Psoas muscle (tissue), 7 donors: ENCODE measurements at regions not wholly inside any gene's neighbourhood (a gene's known extent, or its start where the extent isn't known, plus 50 kb on each side); places are given as distances from the start of the nearest gene placed in this dataset.

Source experiments
- ATAC-seq, 4 donors: fragments of 200-7000 bp; cut with Tn5 transposase; one replicate each; pipeline ENCODE4 v1.9.1; 2020; ENCODE audit warnings: moderate library complexity in 3 of 4, mild to moderate bottlenecking in 2 of 4
- DNase-seq, 2 donors: peaks; one replicate each; pipeline ENCODE4 v3.0.0-alpha.2; 2020
- H3K27ac ChIP-seq: fragments of 200-600 bp; one replicate; pipeline ENCODE4 v1.8.0; 2022
- H3K27me3 ChIP-seq, 3 donors: fragments of 200-600 bp in 1 of 3; one replicate each; pipeline versions ENCODE4 v1.6.1 to v1.8.0; 2013 to 2022; ENCODE audit warnings: low read length in 2 of 3, mild to moderate bottlenecking in 2 of 3, moderate library complexity in 1 of 3; ENCODE audit not compliant: insufficient read depth in 3 of 3
- H3K36me3 ChIP-seq, 2 donors: fragments of 200-600 bp in 1 of 2; one replicate each; pipeline versions ENCODE4 v1.6.1 to v1.8.0; 2013 to 2022; ENCODE audit warnings: low read depth in 1 of 2, mild to moderate bottlenecking in 1 of 2, moderate library complexity in 1 of 2; ENCODE audit not compliant: insufficient read depth in 1 of 2
- H3K4me1 ChIP-seq: fragments of 200-600 bp; one replicate; pipeline ENCODE4 v1.8.0; 2022
- H3K4me3 ChIP-seq: fragments of 200-600 bp; one replicate; pipeline ENCODE4 v1.8.0; 2022; ENCODE audit warnings: mild to moderate bottlenecking
- H3K9me3 ChIP-seq: fragments of 200-600 bp; one replicate; pipeline ENCODE4 v1.8.0; 2022
- WGBS, 3 donors: extraction: QIAGEN DNeasy Blood & Tissue Kit; methylation state at CpG; one replicate each; pipeline versions ENCODE4 v1.1.6 to v1.1.7; 2013; 5-methylcytosine and 5-hydroxymethylcytosine counted together
- intact Hi-C, 2 donors: fragments of 100-400 bp; cut with DNase I; formaldehyde crosslinking; loops; one replicate each; pipeline versions ENCODE4 v1.11.0 to v1.14.2; 2022
- TF ChIP-seq, protein P1 (sequence below): fragments of 200-600 bp; IDR thresholded peaks from one replicate; pipeline ENCODE4 v1.8.0; 2022; ENCODE audit warnings: antibody characterized with exemption
- donor health status: healthy with polysubstance abuse.
- donor health status: DM: no; HTN: no; CAD: no; lungs with moderate emphysema.
- donor health status: Bipolar disorder and iron deficiency.
- donor health status: healthy.
- donor health status: DM: yes; HTN: yes; CAD: no.
- donor health status: DM: no; HTN: no; CAD: no.
- donor health status: DM: yes; HTN: yes; CAD: no.

DNA sequence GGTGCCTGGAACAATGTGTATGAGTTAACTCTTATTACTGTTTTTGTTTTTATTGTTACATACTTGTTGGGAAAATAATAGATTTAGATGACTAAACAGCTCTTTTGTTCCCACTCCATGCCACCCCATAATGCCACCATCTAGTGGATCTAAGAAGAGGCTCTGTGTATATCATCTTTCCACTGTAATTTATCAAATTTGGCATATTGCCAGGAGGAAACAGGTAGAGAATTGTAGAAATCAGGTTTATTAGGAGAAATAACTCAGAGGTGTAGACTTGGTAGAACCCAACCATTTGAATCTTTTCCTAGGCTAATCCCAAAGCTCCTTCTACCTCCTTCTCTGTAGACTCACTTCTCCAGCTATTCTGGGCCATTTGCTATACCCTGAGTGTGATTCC lies 150.6 kb downstream of the GATB start:
- TF ChIP-seq, protein P1, sequence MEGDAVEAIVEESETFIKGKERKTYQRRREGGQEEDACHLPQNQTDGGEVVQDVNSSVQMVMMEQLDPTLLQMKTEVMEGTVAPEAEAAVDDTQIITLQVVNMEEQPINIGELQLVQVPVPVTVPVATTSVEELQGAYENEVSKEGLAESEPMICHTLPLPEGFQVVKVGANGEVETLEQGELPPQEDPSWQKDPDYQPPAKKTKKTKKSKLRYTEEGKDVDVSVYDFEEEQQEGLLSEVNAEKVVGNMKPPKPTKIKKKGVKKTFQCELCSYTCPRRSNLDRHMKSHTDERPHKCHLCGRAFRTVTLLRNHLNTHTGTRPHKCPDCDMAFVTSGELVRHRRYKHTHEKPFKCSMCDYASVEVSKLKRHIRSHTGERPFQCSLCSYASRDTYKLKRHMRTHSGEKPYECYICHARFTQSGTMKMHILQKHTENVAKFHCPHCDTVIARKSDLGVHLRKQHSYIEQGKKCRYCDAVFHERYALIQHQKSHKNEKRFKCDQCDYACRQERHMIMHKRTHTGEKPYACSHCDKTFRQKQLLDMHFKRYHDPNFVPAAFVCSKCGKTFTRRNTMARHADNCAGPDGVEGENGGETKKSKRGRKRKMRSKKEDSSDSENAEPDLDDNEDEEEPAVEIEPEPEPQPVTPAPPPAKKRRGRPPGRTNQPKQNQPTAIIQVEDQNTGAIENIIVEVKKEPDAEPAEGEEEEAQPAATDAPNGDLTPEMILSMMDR = no peak
- DNase-seq (no peak), ATAC-seq (no peak)
- Histone ChIP-seq H3K4me1 (peaks cover 5% of the 10 kb centered on the region), H3K36me3 (no peaks in the 10 kb centered on the region), H3K27ac (no peak overlapping the region), H3K9me3 (no peaks in the 10 kb centered on the region), H3K27me3 (no peaks in the 10 kb centered on the region), H3K4me3 (no peak overlapping the region)
- intact Hi-C loops = loop anchor here in 1 of 2 donors (10.0 kb wide), 1 partner anchor 245 kb away; no protein-coding TSS in a partner anchor

DNA sequence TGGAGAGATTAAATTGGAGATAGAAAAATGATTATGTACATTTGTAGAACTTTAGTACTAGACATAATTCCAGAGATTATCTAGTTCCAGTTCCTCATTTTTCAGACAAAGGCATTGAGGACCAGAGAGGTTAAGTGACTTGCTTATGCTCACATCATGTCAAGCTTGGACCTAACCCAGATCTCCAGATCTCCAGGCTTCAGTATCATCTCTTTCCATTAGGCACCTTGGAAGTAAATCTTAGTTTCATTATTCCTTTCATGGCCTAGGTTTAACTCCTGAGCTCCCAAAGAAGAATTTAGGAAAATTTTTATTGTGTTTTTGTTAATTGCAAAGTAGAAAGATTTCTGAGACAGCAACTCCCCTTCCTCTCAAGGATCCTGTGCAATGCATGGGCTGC lies 148.8 kb downstream of the GATB start:
- Histone ChIP-seq H3K27ac (no peak overlapping the region), H3K9me3 (no peaks in the 10 kb centered on the region), H3K4me1 (peaks cover 7% of the 10 kb centered on the region), H3K36me3 (no peaks in the 10 kb centered on the region), H3K27me3 (no peaks in the 10 kb centered on the region), H3K4me3 (no peak overlapping the region)
- no peak for DNase-seq
- intact Hi-C loops = loop anchor here in 1 of 2 donors (10.0 kb wide), 1 partner anchor 247 kb away; no protein-coding TSS in a partner anchor
- TF ChIP-seq, protein P1 = no peak
- no peak for ATAC-seq

GRCh38 chr4:151613290-151613689 lies 147.5 kb downstream of the GATB start:
- Histone ChIP-seq H3K36me3 (no peaks in the 10 kb centered on the region), H3K4me1 (peaks cover 7% of the 10 kb centered on the region), H3K4me3 (no peak overlapping the region), H3K27ac (no peak overlapping the region), H3K9me3 (no peaks in the 10 kb centered on the region), H3K27me3 (no peaks in the 10 kb centered on the region)
- peak in 1 of 4 donors; percentile 69 for ATAC-seq
- intact Hi-C loops = loop anchor here in 1 of 2 donors (10.0 kb wide), 1 partner anchor 248 kb away; no protein-coding TSS in a partner anchor
- TF ChIP-seq, protein P1 = no peak
- WGBS, 3 donors = 71 to 85% (median 84%) methylated on average over 3 of the region's 3 CpGs
- no peak for DNase-seq

- intact Hi-C loops = loop anchor here in 1 of 2 donors (10.0 kb wide), 1 partner anchor 250 kb away; no protein-coding TSS in a partner anchor
- no peak overlapping the region for H3K27ac ChIP-seq
- H3K9me3 ChIP-seq = no peaks in the 10 kb centered on the region
- ATAC-seq (no peak), DNase-seq (no peak)
- WGBS, 3 donors = 69 to 81% (median 71%) methylated on average over 2 of the region's 2 CpGs
- no peak overlapping the region for H3K4me3 ChIP-seq
- H3K36me3 ChIP-seq = no peaks in the 10 kb centered on the region
- H3K27me3 ChIP-seq = no peaks in the 10 kb centered on the region
- H3K4me1 ChIP-seq = peaks cover 15% of the 10 kb centered on the region
- TF ChIP-seq, protein P1 = no peak
These were observed 146.2 kb downstream of the GATB start for GRCh38 chr4:151614561-151614960.

DNA sequence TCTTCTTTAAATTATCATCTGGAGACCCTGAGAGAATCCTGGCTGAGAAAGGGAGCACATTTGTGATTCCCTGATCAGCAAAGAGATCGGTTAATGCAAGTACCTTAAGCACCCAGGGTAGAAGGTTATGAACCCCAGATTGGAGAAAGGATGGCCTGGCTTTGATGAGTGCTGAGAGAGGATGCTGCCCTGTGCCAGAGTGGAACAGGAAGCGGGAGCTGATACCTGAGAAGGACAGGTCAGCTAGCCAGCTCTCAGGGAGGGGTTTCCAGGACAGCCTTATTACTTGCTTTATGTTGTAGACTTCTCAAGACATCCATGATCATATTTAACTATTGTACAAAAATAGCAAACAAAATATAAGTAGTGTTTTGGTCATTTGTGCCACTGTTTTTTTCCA lies 141.9 kb downstream of the GATB start:
- ATAC-seq (peak in 3 of 4 donors; percentile 46 to 60 (median 55)), DNase-seq (no peak)
- no peak overlapping the region for H3K27ac ChIP-seq
- H3K9me3 ChIP-seq = no peaks in the 10 kb centered on the region
- H3K27me3 ChIP-seq = no peaks in the 10 kb centered on the region
- H3K36me3 ChIP-seq = no peaks in the 10 kb centered on the region
- H3K4me3 ChIP-seq = no peak overlapping the region
- TF ChIP-seq, protein P1 = no peak
- peaks cover 18% of the 10 kb centered on the region for H3K4me1 ChIP-seq
- intact Hi-C loops = loop anchor here in 1 of 2 donors (10.0 kb wide), 1 partner anchor 254 kb away; no protein-coding TSS in a partner anchor
- WGBS, 3 donors = 41 to 59% (median 53%) methylated on average over 2 of the region's 2 CpGs
